22Rv1 (cell line): ENCODE measurements at regions not wholly inside any gene's neighbourhood (a gene's known extent, or its start where the extent isn't known, plus 50 kb on each side); places are given as distances from the start of the nearest gene placed in this dataset.

Experiments
- H3K27ac ChIP-seq: fragments of 450-650 bp; 2 replicates; pipeline ENCODE4 v1.5.1; 2017
- ZFX ChIP-seq: fragments of 450-650 bp; IDR thresholded peaks from 2 replicates; pipeline ENCODE4 v1.6.1; 2017; ENCODE audit warnings: antibody characterized with exemption, borderline replicate concordance
- TF ChIP-seq, protein P1 (sequence below): fragments of 450-650 bp; IDR thresholded peaks from 2 replicates; pipeline ENCODE4 v1.5.1; 2017; ENCODE audit warnings: mild to moderate bottlenecking

DNA sequence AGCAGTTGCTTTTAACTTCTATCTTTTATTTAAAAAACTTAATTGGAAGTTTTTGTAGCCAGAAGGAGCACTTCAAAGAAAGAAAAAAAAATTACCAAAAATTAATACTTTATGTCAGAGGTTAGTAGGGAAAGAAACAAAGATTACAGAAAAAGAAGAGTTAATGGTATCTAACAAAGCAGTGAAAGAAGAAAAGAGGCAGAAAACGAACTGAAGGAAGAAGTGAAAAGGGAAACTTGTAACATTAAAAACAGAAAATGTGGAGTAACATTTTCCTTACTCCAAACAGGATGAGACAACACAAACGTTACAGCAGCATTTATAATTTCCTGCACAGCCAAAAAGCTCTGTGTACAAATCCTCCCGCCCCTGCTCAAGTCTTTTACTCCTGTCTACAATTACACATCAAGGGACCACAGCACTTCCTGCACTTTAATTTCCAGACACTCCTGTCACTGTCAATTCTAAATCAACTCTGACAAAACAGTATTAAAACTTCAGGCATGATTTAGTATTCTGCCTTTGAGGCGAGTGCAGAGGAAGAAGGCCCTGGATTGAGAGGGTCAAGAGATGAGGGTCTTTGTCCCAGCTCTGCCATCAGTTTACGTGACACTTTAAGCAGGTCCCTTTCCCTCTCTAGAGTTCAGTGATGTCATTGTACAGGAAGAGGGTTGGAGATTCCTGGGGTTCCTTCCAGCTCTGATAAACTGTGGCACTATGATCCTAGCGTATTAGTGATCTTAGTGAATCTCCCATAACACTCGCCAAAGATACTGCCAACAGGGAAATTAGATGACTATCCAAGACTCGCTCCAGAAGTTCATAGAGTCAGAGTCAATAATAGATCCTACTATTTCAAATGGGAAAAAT is 53.2 kb upstream of the LSM14A start:
- H3K27ac ChIP-seq, result no peak overlapping the region
- TF ChIP-seq ZFX, result no peak
- TF ChIP-seq, protein P1, sequence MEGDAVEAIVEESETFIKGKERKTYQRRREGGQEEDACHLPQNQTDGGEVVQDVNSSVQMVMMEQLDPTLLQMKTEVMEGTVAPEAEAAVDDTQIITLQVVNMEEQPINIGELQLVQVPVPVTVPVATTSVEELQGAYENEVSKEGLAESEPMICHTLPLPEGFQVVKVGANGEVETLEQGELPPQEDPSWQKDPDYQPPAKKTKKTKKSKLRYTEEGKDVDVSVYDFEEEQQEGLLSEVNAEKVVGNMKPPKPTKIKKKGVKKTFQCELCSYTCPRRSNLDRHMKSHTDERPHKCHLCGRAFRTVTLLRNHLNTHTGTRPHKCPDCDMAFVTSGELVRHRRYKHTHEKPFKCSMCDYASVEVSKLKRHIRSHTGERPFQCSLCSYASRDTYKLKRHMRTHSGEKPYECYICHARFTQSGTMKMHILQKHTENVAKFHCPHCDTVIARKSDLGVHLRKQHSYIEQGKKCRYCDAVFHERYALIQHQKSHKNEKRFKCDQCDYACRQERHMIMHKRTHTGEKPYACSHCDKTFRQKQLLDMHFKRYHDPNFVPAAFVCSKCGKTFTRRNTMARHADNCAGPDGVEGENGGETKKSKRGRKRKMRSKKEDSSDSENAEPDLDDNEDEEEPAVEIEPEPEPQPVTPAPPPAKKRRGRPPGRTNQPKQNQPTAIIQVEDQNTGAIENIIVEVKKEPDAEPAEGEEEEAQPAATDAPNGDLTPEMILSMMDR, result no peak

DNA sequence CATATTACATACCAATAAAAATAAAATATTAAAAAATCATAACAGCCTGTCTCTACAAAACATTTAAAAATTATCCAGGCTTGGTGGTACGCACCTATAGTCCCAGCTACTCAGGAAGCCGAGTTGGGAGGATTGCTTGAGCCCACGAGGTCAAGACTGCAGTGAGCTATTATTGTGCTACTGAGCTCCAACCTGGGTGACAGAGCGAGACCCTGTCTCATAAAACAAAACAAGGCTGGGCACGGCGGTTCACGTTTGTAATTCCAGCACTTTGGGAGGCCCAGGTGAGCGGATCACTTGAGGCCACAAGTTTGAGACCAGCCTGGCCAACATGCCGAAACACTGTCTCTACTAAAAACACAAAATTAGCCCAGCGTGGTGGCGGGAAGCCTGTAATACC is 52.2 kb upstream of the LSM14A start:
- H3K27ac ChIP-seq, result no peak overlapping the region
- no peak for TF ChIP-seq ZFX
- TF ChIP-seq, protein P1, result no peak

DNA sequence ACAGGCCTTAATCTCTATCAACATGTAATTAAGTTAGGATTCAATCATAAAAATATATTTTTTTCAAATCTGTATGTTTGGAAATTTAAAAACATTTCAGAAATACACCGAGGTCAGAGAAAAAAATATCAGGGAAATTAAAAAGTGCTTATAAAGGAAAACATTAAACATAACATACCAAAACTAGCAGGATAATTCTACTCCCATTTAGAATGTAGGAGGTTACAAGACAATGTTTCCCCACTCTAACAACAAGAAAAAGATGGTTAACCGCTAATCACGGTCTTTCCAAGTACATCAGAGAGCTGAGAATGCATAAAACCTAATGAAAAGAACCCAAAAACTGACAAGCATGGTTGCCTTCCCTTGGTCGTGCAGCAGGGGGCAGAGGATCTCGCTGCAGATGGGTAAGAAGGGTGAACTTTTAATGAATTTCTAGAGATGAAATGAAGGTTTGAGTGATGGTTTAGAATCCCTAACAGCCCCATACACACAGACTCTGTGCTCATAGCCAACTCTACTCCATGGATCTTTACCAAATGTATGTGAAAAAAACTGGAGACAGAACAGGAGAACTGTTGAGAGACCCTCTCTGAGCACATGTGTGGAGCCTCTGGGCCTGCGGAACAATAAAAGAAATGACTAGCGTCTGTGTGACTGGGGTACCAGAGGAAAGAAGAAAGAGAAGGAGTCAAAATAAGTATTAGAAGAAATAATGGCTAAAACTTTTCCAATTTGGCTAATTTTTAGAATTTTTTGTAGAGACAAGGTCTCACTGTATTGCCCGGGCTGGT is 51.3 kb upstream of the LSM14A start:
- TF ChIP-seq, protein P1, result peak; percentile 71
- no peak for TF ChIP-seq ZFX
- no peak overlapping the region for H3K27ac ChIP-seq
